Neural progenitor cell (in vitro differentiated cells): ENCODE measurements at regions not wholly inside any gene's neighbourhood (a gene's known extent, or its start where the extent isn't known, plus 50 kb on each side); places are given as distances from the start of the nearest gene placed in this dataset.

ENCODE experiments used
- DNase-seq: peaks from one replicate; pipeline ENCODE4 v3.0.0-alpha.2; 2016; ENCODE audit warnings: low spot score
- H2AFZ ChIP-seq: fragments of 200-600 bp; sonication (generic); replicated peaks from 2 replicates; pipeline ENCODE4 v1.6.1; 2016; ENCODE audit warnings: antibody characterized with exemption
- H3F3A ChIP-seq: fragments of 200-600 bp; sonication (generic); 2 replicates; pipeline ENCODE4 v1.6.1; 2016; ENCODE audit warnings: antibody characterized with exemption, low read depth
- H3K27ac ChIP-seq: fragments of 200-600 bp; sonication (generic); 2 replicates; pipeline ENCODE4 v1.5.1; 2016; ENCODE audit warnings: mild to moderate bottlenecking
- H3K27me3 ChIP-seq: fragments of 200-600 bp; sonication (generic); 2 replicates; pipeline ENCODE4 v1.6.1; 2016; ENCODE audit warnings: mild to moderate bottlenecking, moderate library complexity
- H3K36me3 ChIP-seq: fragments of 200-600 bp; sonication (generic); 2 replicates; pipeline ENCODE4 v1.5.1; 2016
- H3K4me1 ChIP-seq: fragments of 200-600 bp; sonication (generic); 2 replicates; pipeline ENCODE4 v1.6.1; 2016; ENCODE audit warnings: mixed run types
- H3K4me2 ChIP-seq: fragments of 200-600 bp; sonication (generic); 2 replicates; pipeline ENCODE4 v1.6.1; 2016
- H3K4me3 ChIP-seq: fragments of 200-600 bp; sonication (generic); 2 replicates; pipeline ENCODE4 v1.5.1; 2016
- H3K79me2 ChIP-seq: fragments of 200-600 bp; sonication (generic); 2 replicates; pipeline ENCODE4 v1.6.1; 2016; ENCODE audit warnings: low read depth
- H3K9ac ChIP-seq: fragments of 200-600 bp; sonication (generic); 2 replicates; pipeline ENCODE4 v1.6.1; 2016
- H3K9me3 ChIP-seq: fragments of 200-600 bp; sonication (generic); 2 replicates; pipeline ENCODE4 v1.5.1; 2016; ENCODE audit warnings: low read depth
- H4K20me1 ChIP-seq: fragments of 200-600 bp; sonication (generic); 2 replicates; pipeline ENCODE4 v1.6.1; 2016; ENCODE audit warnings: low read depth
- H3K27ac Mint-ChIP-seq: 3 replicates; pipeline ENCODE4 v1.8.0; 2021; ENCODE audit warnings: mixed read lengths
- H3K27me3 Mint-ChIP-seq: 2 replicates; pipeline ENCODE4 v1.8.0; 2022; ENCODE audit warnings: low read depth, mild to moderate bottlenecking, inconsistent platforms, moderate library complexity, mixed read lengths; ENCODE audit not compliant: insufficient read depth
- H3K36me3 Mint-ChIP-seq: 3 replicates; pipeline ENCODE4 v1.8.0; 2021; ENCODE audit warnings: mixed read lengths
- H3K4me1 Mint-ChIP-seq: 3 replicates; pipeline ENCODE4 v1.8.0; 2021; ENCODE audit warnings: mixed read lengths
- H3K4me3 Mint-ChIP-seq: 3 replicates; pipeline ENCODE4 v1.8.0; 2021; ENCODE audit warnings: mild to moderate bottlenecking, moderate library complexity, mixed read lengths
- H3K9me3 Mint-ChIP-seq: 3 replicates; pipeline ENCODE4 v1.8.0; 2020; ENCODE audit warnings: mixed read lengths
- EZH2 ChIP-seq: fragments of 200-600 bp; sonication (generic); IDR thresholded peaks from 2 replicates; pipeline ENCODE4 v1.6.1; 2017; ENCODE audit warnings: antibody characterized with exemption, mild to moderate bottlenecking, moderate library complexity
- EZH2phosphoT487 ChIP-seq: fragments of 200-600 bp; sonication (generic); IDR thresholded peaks from 2 replicates; pipeline ENCODE4 v1.6.1; 2017; ENCODE audit warnings: antibody characterized with exemption
- TF ChIP-seq, protein P1 (sequence below): fragments of 200-600 bp; sonication (generic); IDR thresholded peaks from 2 replicates; pipeline ENCODE4 v1.5.1; 2017; ENCODE audit warnings: antibody characterized with exemption, mild to moderate bottlenecking

DNA sequence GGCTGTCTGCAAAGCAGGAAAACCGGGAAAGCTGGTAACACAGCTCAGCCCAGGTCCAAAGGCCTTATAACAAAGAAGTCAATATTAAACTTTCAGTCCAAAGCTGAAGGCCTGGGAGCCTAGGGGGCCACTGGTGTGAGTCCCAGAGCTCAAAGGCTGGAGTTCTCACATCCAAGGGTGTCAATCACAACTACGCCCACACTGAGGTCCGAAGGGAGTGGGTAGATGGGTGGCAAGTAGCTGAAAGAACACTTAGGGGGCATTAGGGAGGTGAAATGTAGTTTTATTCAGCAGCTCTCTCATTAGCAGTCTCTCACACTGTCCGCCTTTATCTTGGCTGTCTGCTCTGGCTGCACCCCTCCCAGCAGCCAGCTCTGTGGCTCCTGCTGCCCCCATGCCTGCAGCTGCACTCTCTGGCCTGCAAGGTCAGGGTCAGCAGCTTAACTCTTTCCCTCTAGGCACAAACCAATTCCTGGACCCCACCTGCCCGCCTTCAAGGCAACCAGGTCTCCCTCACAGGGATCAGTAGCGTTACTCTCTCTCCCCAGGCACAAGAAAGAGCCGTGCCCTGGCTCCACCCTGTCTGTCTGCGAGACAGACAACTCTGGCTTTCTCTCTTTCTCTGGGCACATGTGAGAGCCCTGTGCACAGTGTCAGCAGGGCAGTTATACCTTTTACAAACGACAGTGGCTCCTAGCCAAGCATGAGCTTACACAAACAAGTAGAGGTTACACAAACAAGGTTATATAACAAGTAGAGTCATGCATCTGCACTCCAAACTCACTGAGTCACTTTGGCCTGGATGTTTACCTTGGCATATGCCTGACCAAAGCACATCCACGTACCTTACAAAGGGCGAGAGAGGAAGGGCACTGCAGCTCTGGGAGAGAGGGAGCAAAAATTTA lies 249.4 kb upstream of the PCDH20 start:
- TF ChIP-seq, protein P1, sequence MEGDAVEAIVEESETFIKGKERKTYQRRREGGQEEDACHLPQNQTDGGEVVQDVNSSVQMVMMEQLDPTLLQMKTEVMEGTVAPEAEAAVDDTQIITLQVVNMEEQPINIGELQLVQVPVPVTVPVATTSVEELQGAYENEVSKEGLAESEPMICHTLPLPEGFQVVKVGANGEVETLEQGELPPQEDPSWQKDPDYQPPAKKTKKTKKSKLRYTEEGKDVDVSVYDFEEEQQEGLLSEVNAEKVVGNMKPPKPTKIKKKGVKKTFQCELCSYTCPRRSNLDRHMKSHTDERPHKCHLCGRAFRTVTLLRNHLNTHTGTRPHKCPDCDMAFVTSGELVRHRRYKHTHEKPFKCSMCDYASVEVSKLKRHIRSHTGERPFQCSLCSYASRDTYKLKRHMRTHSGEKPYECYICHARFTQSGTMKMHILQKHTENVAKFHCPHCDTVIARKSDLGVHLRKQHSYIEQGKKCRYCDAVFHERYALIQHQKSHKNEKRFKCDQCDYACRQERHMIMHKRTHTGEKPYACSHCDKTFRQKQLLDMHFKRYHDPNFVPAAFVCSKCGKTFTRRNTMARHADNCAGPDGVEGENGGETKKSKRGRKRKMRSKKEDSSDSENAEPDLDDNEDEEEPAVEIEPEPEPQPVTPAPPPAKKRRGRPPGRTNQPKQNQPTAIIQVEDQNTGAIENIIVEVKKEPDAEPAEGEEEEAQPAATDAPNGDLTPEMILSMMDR = no peak
- TF ChIP-seq EZH2 = no peak
- no peak for TF ChIP-seq EZH2phosphoT487
- Histone ChIP-seq H3F3A (no peaks in the 10 kb centered on the region), H3K27me3 (no peaks in the 10 kb centered on the region), H3K9me3 (no peaks in the 10 kb centered on the region), H3K4me1 (no peaks in the 10 kb centered on the region), H3K27ac (no peak overlapping the region), H3K4me3 (no peak overlapping the region), H3K4me2 (no peak overlapping the region), H3K9ac (no peak overlapping the region), H3K36me3 (no peaks in the 10 kb centered on the region), H3K79me2 (no peaks in the 10 kb centered on the region), H4K20me1 (no peaks in the 10 kb centered on the region), H2AFZ (no peak overlapping the region)
- DNase-seq = no peak
- Mint-ChIP-seq H3K4me1 (peaks cover 15% of the 10 kb centered on the region), H3K27me3 (no peaks in the 10 kb centered on the region), H3K36me3 (no peaks in the 10 kb centered on the region), H3K9me3 (no peaks in the 10 kb centered on the region), H3K27ac (peak overlapping the region; percentile 76), H3K4me3 (no peak overlapping the region)

DNA sequence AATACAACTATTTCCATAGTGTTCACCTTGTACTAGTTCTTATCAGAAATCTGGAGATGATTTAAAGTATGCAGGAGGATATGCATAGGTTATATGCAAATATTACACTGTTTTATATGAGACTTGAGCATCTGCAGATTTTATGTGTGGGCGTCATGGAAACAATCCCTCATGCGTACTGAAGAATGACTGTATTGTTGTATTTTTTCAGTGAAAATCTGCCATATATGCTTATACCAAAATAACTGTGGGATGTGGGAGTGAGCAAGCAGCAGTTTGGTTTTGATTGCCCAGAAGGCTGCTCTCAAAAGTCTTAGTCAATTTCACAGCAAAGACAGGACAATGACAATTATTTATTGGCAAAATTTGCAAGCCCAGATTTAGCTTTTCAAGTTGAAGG lies 238.8 kb upstream of the PCDH20 start:
- no peaks in the 10 kb centered on the region for H3K79me2 ChIP-seq
- H3K9me3 ChIP-seq = no peaks in the 10 kb centered on the region
- TF ChIP-seq, protein P1 = no peak
- no peak for TF ChIP-seq EZH2
- no peak for TF ChIP-seq EZH2phosphoT487
- Mint-ChIP-seq H3K4me3 (no peak overlapping the region), H3K4me1 (no peaks in the 10 kb centered on the region), H3K27ac (no peak overlapping the region), H3K9me3 (no peaks in the 10 kb centered on the region), H3K36me3 (no peaks in the 10 kb centered on the region), H3K27me3 (no peaks in the 10 kb centered on the region)
- no peak overlapping the region for H3K27ac ChIP-seq
- H3K4me2 ChIP-seq = no peak overlapping the region
- H3K4me3 ChIP-seq = no peak overlapping the region
- no peaks in the 10 kb centered on the region for H3K27me3 ChIP-seq
- DNase-seq = no peak
- H3K36me3 ChIP-seq = no peaks in the 10 kb centered on the region
- H3K9ac ChIP-seq = no peak overlapping the region
- no peak overlapping the region for H2AFZ ChIP-seq
- no peaks in the 10 kb centered on the region for H3F3A ChIP-seq
- no peaks in the 10 kb centered on the region for H4K20me1 ChIP-seq
- H3K4me1 ChIP-seq = no peaks in the 10 kb centered on the region

DNA sequence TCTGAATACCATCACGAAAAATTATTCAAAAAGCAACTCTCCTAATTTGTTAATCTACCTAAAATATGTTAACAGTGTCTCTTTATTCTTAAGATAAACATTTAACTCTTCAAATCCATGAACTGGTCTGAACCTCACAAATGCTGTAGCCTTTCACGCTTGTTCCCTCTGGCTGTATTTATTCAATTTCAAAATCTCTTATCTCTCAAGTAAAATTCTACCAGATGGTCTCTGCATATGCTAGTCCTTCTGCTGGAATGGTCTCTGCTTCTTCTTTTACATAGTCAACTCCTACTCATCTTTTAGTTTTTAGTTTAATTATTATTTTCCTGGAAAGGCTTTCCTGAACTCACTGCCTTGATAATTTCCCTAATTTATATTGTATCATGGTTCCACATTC lies 232.9 kb upstream of the PCDH20 start:
- H3K9me3 Mint-ChIP-seq = no peaks in the 10 kb centered on the region
- Histone ChIP-seq H3K79me2 (no peaks in the 10 kb centered on the region), H3F3A (no peaks in the 10 kb centered on the region), H3K4me3 (no peak overlapping the region), H3K27me3 (no peaks in the 10 kb centered on the region), H3K9ac (no peak overlapping the region), H3K36me3 (no peaks in the 10 kb centered on the region), H3K4me1 (no peaks in the 10 kb centered on the region), H3K4me2 (no peak overlapping the region), H3K9me3 (no peaks in the 10 kb centered on the region), H3K27ac (no peak overlapping the region), H4K20me1 (no peaks in the 10 kb centered on the region), H2AFZ (no peak overlapping the region)
- H3K27ac Mint-ChIP-seq = no peak overlapping the region
- TF ChIP-seq EZH2 (no peak), EZH2phosphoT487 (no peak)
- TF ChIP-seq, protein P1 = no peak
- no peaks in the 10 kb centered on the region for H3K27me3 Mint-ChIP-seq
- H3K4me1 Mint-ChIP-seq = no peaks in the 10 kb centered on the region
- DNase-seq = no peak
- no peak overlapping the region for H3K4me3 Mint-ChIP-seq
- H3K36me3 Mint-ChIP-seq = no peaks in the 10 kb centered on the region
